Gastrocnemius medialis (tissue), 4 donors: ENCODE measurements at regions not wholly inside any gene's neighbourhood (a gene's known extent, or its start where the extent isn't known, plus 50 kb on each side); places are given as distances from the start of the nearest gene placed in this dataset.

Experiments
- CTCF ChIP-seq, 5 experiments: fragments of 450-650 bp in 3 of 5; fragments of 200-600 bp in 2 of 5; sonication (generic) in 2 of 5; IDR thresholded peaks in 4 of 5; conservative IDR thresholded peaks in 1 of 5; 1 replicate in 4 of 5; 2 replicates in 1 of 5; pipeline ENCODE4 v1.5.1; 2016 to 2019; ENCODE audit warnings: antibody characterized with exemption in 5 of 5, mild to moderate bottlenecking in 3 of 5, moderate library complexity in 3 of 5
- POLR2A ChIP-seq, 2 donors: fragments of 450-650 bp; IDR thresholded peaks; one replicate each; pipeline ENCODE4 v1.6.1; 2017; ENCODE audit warnings: antibody characterized with exemption in 2 of 2, mild to moderate bottlenecking in 2 of 2, moderate library complexity in 2 of 2

GRCh38 chr6:142601427-142601826 lies 299.6 kb downstream of the ADGRG6 start:
- TF ChIP-seq POLR2A (IDR thresholded peaks at IDR 0.05) (no peak), CTCF (IDR thresholded peaks at IDR 0.05 in 4 of 5, conservative IDR thresholded peaks at IDR 0.05 in 1 of 5) (no peak)
